H1 (cell line): ENCODE measurements at regions not wholly inside any gene's neighbourhood (a gene's known extent, or its start where the extent isn't known, plus 50 kb on each side); places are given as distances from the start of the nearest gene placed in this dataset.

ENCODE experiments used
- CTCF ChIA-PET: fragments of 300-600 bp; sonication (Branson Sonifier 250); formaldehyde crosslinking; loops from one replicate; lab custom pipeline; 2021; ENCODE audit not compliant: partially characterized antibody; lab: Charles Lee
- POLR2A ChIA-PET: fragments of 300-600 bp; sonication (Branson Sonifier 250); formaldehyde crosslinking; loops from one replicate; lab custom pipeline; 2021; ENCODE audit warnings: inconsistent platforms; ENCODE audit not compliant: partially characterized antibody; lab: Charles Lee
- DNase-seq, 2 experiments: peaks; one replicate each; pipeline versions ENCODE4 v3.0.0 to v3.0.0-alpha.2; 2010 to 2022; ENCODE audit warnings: low spot score in 2 of 2, low read depth in 1 of 2, mixed read lengths in 1 of 2
- FAIRE-seq: peaks from 2 replicates; lab custom pipeline; 2011; peaks lifted over from hg19 to GRCh38; lab: Jason Lieb, UNC
- H2AFZ ChIP-seq: 2 replicates; pipeline ENCODE4 v1.8.1; 2012; ENCODE audit warnings: low read length, inconsistent platforms
- H2AK5ac ChIP-seq: 2 replicates; pipeline ENCODE4 v1.6.1; 2013; ENCODE audit warnings: low read depth, low read length
- H2BK120ac ChIP-seq: replicated peaks from 2 replicates; pipeline ENCODE3; 2013; ENCODE audit warnings: low read depth, low read length, inconsistent platforms
- H2BK12ac ChIP-seq: 2 replicates; pipeline ENCODE4 v1.6.1; 2013; ENCODE audit warnings: low read depth, low read length
- H2BK15ac ChIP-seq: 2 replicates; pipeline ENCODE4 v1.6.1; 2013; ENCODE audit warnings: low read length
- H2BK20ac ChIP-seq: 2 replicates; pipeline ENCODE4 v1.6.1; 2013; ENCODE audit warnings: low read length
- H2BK5ac ChIP-seq: 2 replicates; pipeline ENCODE4 v1.6.1; 2013; ENCODE audit warnings: low read depth, low read length
- H3K14ac ChIP-seq: 2 replicates; pipeline ENCODE4 v1.6.1; 2013; ENCODE audit warnings: inconsistent platforms; ENCODE audit not compliant: insufficient read length
- H3K18ac ChIP-seq: 2 replicates; pipeline ENCODE4 v1.6.1; 2013; ENCODE audit warnings: low read length; ENCODE audit errors: extremely low read depth
- H3K23ac ChIP-seq: 2 replicates; pipeline ENCODE4 v1.6.1; 2013; ENCODE audit warnings: inconsistent platforms; ENCODE audit not compliant: insufficient read length
- H3K23me2 ChIP-seq: 2 replicates; pipeline ENCODE4 v1.6.1; 2013; ENCODE audit warnings: low read depth, low read length
- H3K27ac ChIP-seq: 2 replicates; pipeline ENCODE4 v1.6.1; 2011; ENCODE audit warnings: low read depth, low read length, inconsistent platforms
- H3K27me3 ChIP-seq, 4 experiments: replicated peaks in 1 of 4; 1 replicate in 1 of 4; 2 replicates in 3 of 4; pipeline versions ENCODE4 v1.6.1 to v1.8.1; 2011 to 2013; ENCODE audit warnings: low read length in 3 of 4, mild to moderate bottlenecking in 3 of 4, inconsistent platforms in 2 of 4, mixed read lengths in 2 of 4, moderate library complexity in 1 of 4; ENCODE audit not compliant: control insufficient read depth in 3 of 4, insufficient read depth in 3 of 4; ENCODE audit errors: extremely low read depth in 1 of 4
- H3K36me3 ChIP-seq, 4 experiments: 2 replicates each; pipeline versions ENCODE4 v1.6.1 to v1.8.1; 2011 to 2013; ENCODE audit warnings: mild to moderate bottlenecking in 4 of 4, low read length in 3 of 4, moderate library complexity in 2 of 4, control low read depth in 1 of 4, inconsistent platforms in 1 of 4; ENCODE audit not compliant: insufficient read depth in 4 of 4, control insufficient read depth in 2 of 4
- H3K4ac ChIP-seq: replicated peaks from 2 replicates; pipeline ENCODE3; 2013; ENCODE audit warnings: low read length, low read depth, mixed read lengths, inconsistent platforms; ENCODE audit not compliant: insufficient read length
- H3K4me1 ChIP-seq, 4 experiments: replicated peaks in 1 of 4; 1 replicate in 1 of 4; 2 replicates in 3 of 4; pipeline versions ENCODE4 v1.6.1 to v1.8.1; 2011 to 2013; ENCODE audit warnings: low read length in 3 of 4, inconsistent platforms in 2 of 4, mixed read lengths in 1 of 4; ENCODE audit not compliant: insufficient read depth in 4 of 4, control insufficient read depth in 3 of 4
- H3K4me2 ChIP-seq, 2 experiments: 2 replicates each; pipeline versions ENCODE4 v1.6.1 to v1.8.1; 2011 to 2013; ENCODE audit warnings: low read depth in 2 of 2, low read length in 2 of 2, control low read depth in 1 of 2, inconsistent platforms in 1 of 2, mild to moderate bottlenecking in 1 of 2; ENCODE audit not compliant: insufficient read depth in 1 of 2
- H3K4me3 ChIP-seq, 4 experiments: fragments of 200-600, 300-600 bp in 1 of 4; sonication (generic), shearing (Covaris generic), sonication (Bioruptor Twin) in 1 of 4; 2 replicates each; pipeline versions ENCODE4 v1.5.1 to v1.8.1; 2011 to 2016; ENCODE audit warnings: low read length in 4 of 4, low read depth in 3 of 4, control low read depth in 2 of 4, inconsistent platforms in 2 of 4, mild to moderate bottlenecking in 2 of 4, mixed read lengths in 1 of 4, moderate library complexity in 1 of 4; ENCODE audit not compliant: insufficient read depth in 2 of 4; ENCODE audit errors: extremely low read depth in 1 of 4
- H3K56ac ChIP-seq: replicated peaks from 2 replicates; pipeline ENCODE3; 2013; ENCODE audit warnings: low read depth, mild to moderate bottlenecking, mixed read lengths, low read length, inconsistent platforms; ENCODE audit not compliant: insufficient read length
- H3K79me1 ChIP-seq: 2 replicates; pipeline ENCODE4 v1.6.1; 2013; ENCODE audit warnings: low read depth, low read length, control low read depth
- H3K79me2 ChIP-seq, 2 experiments: 2 replicates each; pipeline versions ENCODE4 v1.6.1 to v1.8.1; 2012 to 2013; ENCODE audit warnings: low read length in 2 of 2, mild to moderate bottlenecking in 2 of 2, inconsistent platforms in 1 of 2; ENCODE audit not compliant: insufficient read depth in 2 of 2, control insufficient read depth in 1 of 2
- H3K9ac ChIP-seq, 4 experiments: replicated peaks in 1 of 4; 1 replicate in 1 of 4; 2 replicates in 3 of 4; pipeline versions ENCODE4 v1.6.1 to v1.8.1; 2011 to 2013; ENCODE audit warnings: low read depth in 3 of 4, low read length in 3 of 4, control low read depth in 2 of 4, mild to moderate bottlenecking in 2 of 4, moderate library complexity in 2 of 4, inconsistent platforms in 1 of 4; ENCODE audit errors: extremely low read depth in 1 of 4
- H3K9me3 ChIP-seq, 2 experiments: 2 replicates each; pipeline versions ENCODE4 v1.6.1 to v1.8.1; 2012 to 2013; ENCODE audit warnings: mild to moderate bottlenecking in 2 of 2, moderate library complexity in 2 of 2, control low read depth in 1 of 2, inconsistent platforms in 1 of 2, low read depth in 1 of 2, low read length in 1 of 2, mixed read lengths in 1 of 2; ENCODE audit not compliant: insufficient read depth in 2 of 2
- H4K20me1 ChIP-seq, 2 experiments: replicated peaks in 1 of 2; 2 replicates each; pipeline versions ENCODE3 to v1.8.1; 2011 to 2013; ENCODE audit warnings: inconsistent platforms in 2 of 2, low read length in 2 of 2, mild to moderate bottlenecking in 1 of 2; ENCODE audit not compliant: insufficient read depth in 2 of 2, control insufficient read depth in 1 of 2
- H4K5ac ChIP-seq: 2 replicates; pipeline ENCODE4 v1.6.1; 2013; ENCODE audit warnings: low read length, low read depth, mixed read lengths, inconsistent platforms; ENCODE audit not compliant: insufficient read length
- H4K8ac ChIP-seq: 2 replicates; pipeline ENCODE4 v1.8.0; 2013; ENCODE audit warnings: mild to moderate bottlenecking, moderate library complexity, low read length, inconsistent platforms; ENCODE audit not compliant: insufficient read depth; ENCODE audit errors: extremely low read depth
- H4K91ac ChIP-seq: replicated peaks from 2 replicates; pipeline ENCODE3; 2013; ENCODE audit warnings: low read length, mixed read lengths, inconsistent platforms; ENCODE audit not compliant: insufficient read length
- ASH2L ChIP-seq: fragments of 200-600, 300-600 bp; sonication (generic); IDR thresholded peaks from one replicate; pipeline ENCODE4 v1.7.1; 2017; ENCODE audit warnings: low read length
- ATF3 ChIP-seq: IDR thresholded peaks from 2 replicates; pipeline ENCODE4 v1.6.1; 2011; ENCODE audit warnings: low read depth, mild to moderate bottlenecking, low read length; ENCODE audit not compliant: insufficient read depth
- BRCA1 ChIP-seq: IDR thresholded peaks from 2 replicates; pipeline ENCODE4 v1.6.1; 2012; ENCODE audit warnings: low read depth, low read length, improper control_type of control experiment
- EZH2 ChIP-seq: fragments of 200-600 bp; sonication (generic); IDR thresholded peaks from 2 replicates; pipeline ENCODE4 v1.7.1; 2012; ENCODE audit warnings: low read depth, mild to moderate bottlenecking, moderate library complexity, low read length, inconsistent platforms; ENCODE audit not compliant: severe bottlenecking
- FOSL1 ChIP-seq: IDR thresholded peaks from 2 replicates; pipeline ENCODE4 v1.6.1; 2011; ENCODE audit warnings: mild to moderate bottlenecking, low read depth, low read length, moderate library complexity; ENCODE audit not compliant: insufficient read depth
- KDM4A ChIP-seq: IDR thresholded peaks from one replicate; pipeline ENCODE4 v1.7.1; 2012; ENCODE audit warnings: low read depth, mild to moderate bottlenecking, moderate library complexity, low read length, inconsistent platforms; ENCODE audit not compliant: severe bottlenecking
- POLR2A ChIP-seq, 2 experiments: IDR thresholded peaks; 1 replicate in 1 of 2; 2 replicates in 1 of 2; pipeline ENCODE4 v1.6.1; 2011; ENCODE audit warnings: low read depth in 2 of 2, low read length in 2 of 2, mild to moderate bottlenecking in 2 of 2; ENCODE audit errors: control extremely low read depth in 1 of 2
- SP1 ChIP-seq: IDR thresholded peaks from 2 replicates; pipeline ENCODE4 v1.6.1; 2011; ENCODE audit warnings: low read depth, low read length
- TAF7 ChIP-seq: optimal IDR thresholded peaks from 2 replicates; pipeline ENCODE3; 2011; ENCODE audit warnings: low read depth, mild to moderate bottlenecking, inconsistent platforms, low read length, moderate library complexity, borderline replicate concordance
- ZNF274 ChIP-seq: IDR thresholded peaks from 2 replicates; pipeline ENCODE4 v1.7.0; 2012; ENCODE audit warnings: low read length, borderline replicate concordance; ENCODE audit errors: extremely low read depth
- WGBS, 2 experiments: shearing (Covaris generic) in 1 of 2; methylation state at CpG; one replicate each; pipeline versions ENCODE4 v1.1.6 to v1.1.7; 2013 to 2015; ENCODE audit warnings: low lambda C conversion rate in 2 of 2, mixed read lengths in 2 of 2, inconsistent platforms in 1 of 2, low coverage in 1 of 2, missing lambda C conversion rate in 1 of 2; ENCODE audit not compliant: insufficient replicate concordance in 2 of 2, insufficient coverage in 1 of 2, insufficient read length in 1 of 2; ENCODE audit errors: extremely low coverage in 1 of 2, missing lambda C conversion rate in 1 of 2; 5-methylcytosine and 5-hydroxymethylcytosine counted together

- no peak overlapping the region for H4K91ac ChIP-seq
- H4K8ac ChIP-seq, result no peak overlapping the region
- ChIA-PET CTCF (interaction anchor here (0.7 to 1.5 kb wide), 3 partner anchors 17 to 956 kb away, joined by 3 to 4 read pairs (median 3); no protein-coding TSS in a partner anchor), POLR2A (no interaction called here)
- H3K56ac ChIP-seq, result no peak overlapping the region
- H2BK5ac ChIP-seq, result no peak overlapping the region
- H3K9ac ChIP-seq, result no peak overlapping the region
- no peak for FAIRE-seq
- no peaks in the 10 kb centered on the region for H3K36me3 ChIP-seq
- H3K14ac ChIP-seq, result no peak overlapping the region
- no peaks in the 10 kb centered on the region for H3K27me3 ChIP-seq
- no peaks in the 10 kb centered on the region for H4K20me1 ChIP-seq
- H3K79me2 ChIP-seq, result no peaks in the 10 kb centered on the region
- H3K4ac ChIP-seq, result no peak overlapping the region
- H3K9me3 ChIP-seq, result no peaks in the 10 kb centered on the region
- no peak overlapping the region for H3K27ac ChIP-seq
- H2AFZ ChIP-seq, result no peak overlapping the region
- no peak overlapping the region for H4K5ac ChIP-seq
- H3K23ac ChIP-seq, result no peak overlapping the region
- no peak for DNase-seq
- H3K79me1 ChIP-seq, result no peaks in the 10 kb centered on the region
- H2BK12ac ChIP-seq, result no peak overlapping the region
- no peaks in the 10 kb centered on the region for H3K23me2 ChIP-seq
- no peak overlapping the region for H3K4me3 ChIP-seq
- H2BK20ac ChIP-seq, result no peak overlapping the region
- H2BK15ac ChIP-seq, result no peak overlapping the region
- TF ChIP-seq ATF3, result no peak
- no peak for TF ChIP-seq BRCA1
- TF ChIP-seq TAF7, result no peak
- TF ChIP-seq POLR2A (IDR thresholded peaks at IDR 0.05; ENCODE audit: control extremely low read depth in 1 of 2, low read depth in 2 of 2, low read length in 2 of 2), result no peak
- TF ChIP-seq SP1, result no peak
- no peak for TF ChIP-seq ZNF274
- TF ChIP-seq KDM4A, result no peak
- TF ChIP-seq FOSL1, result no peak
- TF ChIP-seq EZH2, result no peak
- TF ChIP-seq ASH2L, result no peak
- TF ChIP-seq, all 59 proteins: peak for 0
- H2BK120ac ChIP-seq, result no peak overlapping the region
- no peak overlapping the region for H3K18ac ChIP-seq
- no peak overlapping the region for H2AK5ac ChIP-seq
- no peak overlapping the region for H3K4me2 ChIP-seq
- no peaks in the 10 kb centered on the region for H3K4me1 ChIP-seq
- 94% methylated on average over 1 of the region's 1 CpG; no CpG with 5 or more reads in 1 of the 2 experiments for WGBS, 2 experiments
These were observed 715.5 kb downstream of the TLR4 start for GRCh38 chr9:118419676-118420075.
